H9 (cell line): ENCODE measurements at regions not wholly inside any gene's neighbourhood (a gene's known extent, or its start where the extent isn't known, plus 50 kb on each side); places are given as distances from the start of the nearest gene placed in this dataset.
"Not testable (repeated sequence)": the region's sequence is repeated elsewhere in the genome, so short reads cannot be mapped to it uniquely, and the experiment has no call there.

Experiments
- DNase-seq: peaks from one replicate; pipeline ENCODE4 v3.0.0-alpha.2; 2017
- H2AFZ ChIP-seq: one replicate; pipeline ENCODE4 v1.6.1; 2013; ENCODE audit warnings: mild to moderate bottlenecking, low read length, control low read depth, moderate library complexity
- H2AK5ac ChIP-seq: 2 replicates; pipeline ENCODE4 v1.6.1; 2013; ENCODE audit warnings: low read length, control low read depth, mixed read lengths; ENCODE audit not compliant: insufficient read length
- H2BK120ac ChIP-seq: one replicate; pipeline ENCODE4 v1.6.1; 2013; ENCODE audit warnings: low read depth, mild to moderate bottlenecking, low read length, control low read depth, inconsistent platforms; ENCODE audit not compliant: poor library complexity, severe bottlenecking
- H2BK12ac ChIP-seq: 2 replicates; pipeline ENCODE4 v1.6.1; 2013; ENCODE audit warnings: low read length, control low read depth, mixed read lengths, low read depth; ENCODE audit not compliant: insufficient read length
- H2BK15ac ChIP-seq: 2 replicates; pipeline ENCODE4 v1.6.1; 2013; ENCODE audit warnings: low read depth, low read length, control low read depth
- H2BK20ac ChIP-seq: one replicate; pipeline ENCODE4 v1.6.1; 2013; ENCODE audit warnings: low read depth, mild to moderate bottlenecking, low read length, control low read depth, inconsistent platforms; ENCODE audit not compliant: poor library complexity, severe bottlenecking
- H2BK5ac ChIP-seq: 2 replicates; pipeline ENCODE4 v1.6.1; 2013; ENCODE audit warnings: low read length, control low read depth, mixed read lengths; ENCODE audit not compliant: insufficient read length
- H3K14ac ChIP-seq: 2 replicates; pipeline ENCODE4 v1.6.1; 2013; ENCODE audit warnings: low read length, control low read depth; ENCODE audit not compliant: insufficient read depth
- H3K18ac ChIP-seq: 2 replicates; pipeline ENCODE4 v1.6.1; 2013; ENCODE audit warnings: low read depth, mild to moderate bottlenecking, mixed read lengths, low read length, control low read depth; ENCODE audit not compliant: insufficient read length
- H3K23ac ChIP-seq: 2 replicates; pipeline ENCODE4 v1.6.1; 2013; ENCODE audit warnings: low read length, control low read depth, mixed read lengths, low read depth; ENCODE audit not compliant: insufficient read length
- H3K23me2 ChIP-seq: 2 replicates; pipeline ENCODE4 v1.6.1; 2013; ENCODE audit warnings: low read depth, mild to moderate bottlenecking, mixed read lengths, low read length, control low read depth; ENCODE audit not compliant: insufficient read length, poor library complexity, severe bottlenecking
- H3K27ac ChIP-seq: 2 replicates; pipeline ENCODE4 v1.5.1; 2013; ENCODE audit warnings: low read length, control low read depth, mixed read lengths, low read depth; ENCODE audit not compliant: insufficient read length
- H3K27me3 ChIP-seq: 2 replicates; pipeline ENCODE4 v1.6.1; 2013; ENCODE audit warnings: low read length, control low read depth, inconsistent platforms; ENCODE audit not compliant: insufficient read depth
- H3K4ac ChIP-seq: 2 replicates; pipeline ENCODE4 v1.6.1; 2013; ENCODE audit warnings: low read depth, mild to moderate bottlenecking, control low read depth, inconsistent platforms, low read length, moderate library complexity
- H3K4me1 ChIP-seq: 2 replicates; pipeline ENCODE4 v1.6.1; 2013; ENCODE audit warnings: low read length, control low read depth, inconsistent platforms; ENCODE audit not compliant: insufficient read depth
- H3K4me2 ChIP-seq: 2 replicates; pipeline ENCODE4 v1.6.1; 2013; ENCODE audit warnings: low read length, control low read depth, mixed read lengths; ENCODE audit not compliant: insufficient read length, insufficient read depth
- H3K56ac ChIP-seq: 2 replicates; pipeline ENCODE4 v1.6.1; 2013; ENCODE audit warnings: low read depth, mild to moderate bottlenecking, mixed read lengths, low read length, control low read depth; ENCODE audit not compliant: insufficient read length
- H3K79me1 ChIP-seq: 2 replicates; pipeline ENCODE4 v1.6.1; 2013; ENCODE audit warnings: low read depth, mild to moderate bottlenecking, moderate library complexity, low read length, control low read depth, inconsistent platforms; ENCODE audit not compliant: insufficient read depth, poor library complexity, severe bottlenecking
- H3K79me2 ChIP-seq: 2 replicates; pipeline ENCODE4 v1.6.1; 2013; ENCODE audit warnings: low read length, control low read depth, inconsistent platforms; ENCODE audit not compliant: insufficient read depth
- H3K9ac ChIP-seq: 2 replicates; pipeline ENCODE4 v1.6.1; 2013; ENCODE audit warnings: low read length, control low read depth, mixed read lengths; ENCODE audit not compliant: insufficient read length; ENCODE audit errors: extremely low read depth
- H3K9me3 ChIP-seq: one replicate; pipeline ENCODE4 v1.6.1; 2013; ENCODE audit warnings: low read depth, low read length, inconsistent platforms; ENCODE audit not compliant: control insufficient read depth
- H3T11ph ChIP-seq: one replicate; pipeline ENCODE4 v1.6.1; 2013; ENCODE audit warnings: mild to moderate bottlenecking, low read length, control low read depth, inconsistent platforms
- H4K20me1 ChIP-seq: one replicate; pipeline ENCODE4 v1.6.1; 2013; ENCODE audit not compliant: control insufficient read depth, insufficient read length, insufficient read depth
- H4K5ac ChIP-seq: 2 replicates; pipeline ENCODE4 v1.6.1; 2013; ENCODE audit warnings: low read depth, mild to moderate bottlenecking, mixed read lengths, low read length, control low read depth; ENCODE audit not compliant: insufficient read length
- H4K8ac ChIP-seq: replicated peaks from 2 replicates; pipeline ENCODE4 v1.6.1; 2013; ENCODE audit warnings: low read length, control low read depth, mixed read lengths, low read depth; ENCODE audit not compliant: insufficient read length
- H4K91ac ChIP-seq: 2 replicates; pipeline ENCODE4 v1.6.1; 2013; ENCODE audit warnings: low read depth, mild to moderate bottlenecking, moderate library complexity, mixed read lengths, low read length, control low read depth; ENCODE audit not compliant: insufficient read length
- H3K27ac Mint-ChIP-seq, 3 experiments: 2 replicates in 2 of 3; 3 replicates in 1 of 3; pipeline ENCODE4 v1.8.0; 2020 to 2021; ENCODE audit warnings: mixed read lengths in 3 of 3, mild to moderate bottlenecking in 1 of 3, moderate library complexity in 1 of 3
- H3K27me3 Mint-ChIP-seq: 2 replicates; pipeline ENCODE4 v1.8.0; 2021; ENCODE audit warnings: low read depth, mild to moderate bottlenecking, moderate library complexity, mixed read lengths
- H3K36me3 Mint-ChIP-seq, 3 experiments: 2 replicates in 2 of 3; 3 replicates in 1 of 3; pipeline ENCODE4 v1.8.0; 2020 to 2021; ENCODE audit warnings: low read depth in 3 of 3, mixed read lengths in 3 of 3; ENCODE audit not compliant: insufficient read depth in 1 of 3
- H3K4me1 Mint-ChIP-seq, 2 experiments: 2 replicates each; pipeline ENCODE4 v1.8.0; 2020; ENCODE audit warnings: mixed read lengths in 2 of 2
- H3K4me3 Mint-ChIP-seq, 2 experiments: 2 replicates in 1 of 2; 3 replicates in 1 of 2; pipeline ENCODE4 v1.8.0; 2020 to 2021; ENCODE audit warnings: mild to moderate bottlenecking in 2 of 2, mixed read lengths in 2 of 2, moderate library complexity in 1 of 2
- H3K9me3 Mint-ChIP-seq, 2 experiments: 2 replicates in 1 of 2; 3 replicates in 1 of 2; pipeline ENCODE4 v1.8.0; 2020; ENCODE audit warnings: mild to moderate bottlenecking in 2 of 2, mixed read lengths in 2 of 2, moderate library complexity in 1 of 2
- whole genome bisulfite sequencing: extraction: QIAGEN DNeasy Blood & Tissue Kit; methylation state at CpG from one replicate; pipeline ENCODE4 v1.1.7; 2013; ENCODE audit warnings: missing lambda C conversion rate, low lambda C conversion rate, mixed read lengths; ENCODE audit not compliant: insufficient read length; ENCODE audit errors: extremely low coverage; 5-methylcytosine and 5-hydroxymethylcytosine counted together
- TF ChIP-seq, protein P1 (sequence below): fragments of 200-600 bp; sonication (generic); conservative IDR thresholded peaks from 3 replicates; pipeline ENCODE4 v1.8.0; 2021; ENCODE audit warnings: antibody characterized with exemption, mild to moderate bottlenecking

DNA sequence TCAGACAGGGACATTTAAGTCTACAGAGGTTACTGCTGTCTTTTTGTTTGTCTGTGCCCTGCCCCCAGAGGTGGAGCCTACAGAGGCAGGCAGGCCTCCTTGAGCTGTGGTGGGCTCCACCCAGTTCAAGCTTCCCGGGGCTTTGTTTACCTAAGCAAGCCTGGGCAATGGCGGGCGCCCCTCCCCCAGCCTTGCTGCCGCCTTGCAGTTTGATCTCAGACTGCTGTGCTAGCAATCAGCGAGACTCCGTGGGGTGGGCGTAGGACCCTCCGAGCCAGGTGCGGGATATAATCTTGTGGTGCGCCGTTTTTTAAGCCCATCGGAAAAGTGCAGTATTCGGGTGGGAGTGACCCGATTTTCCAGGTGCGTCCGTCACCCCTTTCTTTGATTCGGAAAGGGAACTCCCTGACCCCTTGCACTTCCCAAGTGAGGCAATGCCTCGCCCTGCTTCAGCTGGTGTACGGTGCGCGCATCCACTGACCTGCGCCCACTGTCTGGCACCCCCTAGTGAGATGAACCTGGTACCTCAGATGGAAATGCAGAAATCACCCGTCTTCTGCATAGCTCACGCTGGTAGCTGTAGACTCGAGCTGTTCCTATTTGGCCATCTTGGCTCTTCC lies 134.1 kb upstream of the KITLG start:
- not testable (repeated sequence) for H3K23me2 ChIP-seq, H2BK15ac ChIP-seq, H3K18ac ChIP-seq, H3K27ac ChIP-seq, H2BK120ac ChIP-seq, H4K8ac ChIP-seq, H3K9ac ChIP-seq, H3K27me3 Mint-ChIP-seq, H3K4ac ChIP-seq, H2BK5ac ChIP-seq, H3K27ac Mint-ChIP-seq, H3K4me1 Mint-ChIP-seq, H3T11ph ChIP-seq, H2AK5ac ChIP-seq, H3K14ac ChIP-seq, H3K79me1 ChIP-seq, H4K20me1 ChIP-seq, H4K91ac ChIP-seq, H3K23ac ChIP-seq, H3K36me3 Mint-ChIP-seq, H2BK20ac ChIP-seq, H2BK12ac ChIP-seq, H4K5ac ChIP-seq, H3K4me1 ChIP-seq, H3K9me3 Mint-ChIP-seq, H3K79me2 ChIP-seq, H3K27me3 ChIP-seq, H2AFZ ChIP-seq, H3K56ac ChIP-seq, H3K9me3 ChIP-seq, H3K4me2 ChIP-seq
- H3K4me3 Mint-ChIP-seq = peak overlapping the region in 1 of 2 experiments; percentile 10; a peak in 1 of 5 replicates
- TF ChIP-seq, protein P1, sequence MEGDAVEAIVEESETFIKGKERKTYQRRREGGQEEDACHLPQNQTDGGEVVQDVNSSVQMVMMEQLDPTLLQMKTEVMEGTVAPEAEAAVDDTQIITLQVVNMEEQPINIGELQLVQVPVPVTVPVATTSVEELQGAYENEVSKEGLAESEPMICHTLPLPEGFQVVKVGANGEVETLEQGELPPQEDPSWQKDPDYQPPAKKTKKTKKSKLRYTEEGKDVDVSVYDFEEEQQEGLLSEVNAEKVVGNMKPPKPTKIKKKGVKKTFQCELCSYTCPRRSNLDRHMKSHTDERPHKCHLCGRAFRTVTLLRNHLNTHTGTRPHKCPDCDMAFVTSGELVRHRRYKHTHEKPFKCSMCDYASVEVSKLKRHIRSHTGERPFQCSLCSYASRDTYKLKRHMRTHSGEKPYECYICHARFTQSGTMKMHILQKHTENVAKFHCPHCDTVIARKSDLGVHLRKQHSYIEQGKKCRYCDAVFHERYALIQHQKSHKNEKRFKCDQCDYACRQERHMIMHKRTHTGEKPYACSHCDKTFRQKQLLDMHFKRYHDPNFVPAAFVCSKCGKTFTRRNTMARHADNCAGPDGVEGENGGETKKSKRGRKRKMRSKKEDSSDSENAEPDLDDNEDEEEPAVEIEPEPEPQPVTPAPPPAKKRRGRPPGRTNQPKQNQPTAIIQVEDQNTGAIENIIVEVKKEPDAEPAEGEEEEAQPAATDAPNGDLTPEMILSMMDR = peak; percentile 26; the same call in 2 of the 3 replicates
- WGBS = no CpG with 5 or more reads among the region's 25 CpGs
- DNase-seq = peak; percentile 50
